ENCODE measurements at regions not wholly inside any gene's neighbourhood (a gene's known extent, or its start where the extent isn't known, plus 50 kb on each side); places are given as distances from the start of the nearest gene placed in this dataset.

DNA sequence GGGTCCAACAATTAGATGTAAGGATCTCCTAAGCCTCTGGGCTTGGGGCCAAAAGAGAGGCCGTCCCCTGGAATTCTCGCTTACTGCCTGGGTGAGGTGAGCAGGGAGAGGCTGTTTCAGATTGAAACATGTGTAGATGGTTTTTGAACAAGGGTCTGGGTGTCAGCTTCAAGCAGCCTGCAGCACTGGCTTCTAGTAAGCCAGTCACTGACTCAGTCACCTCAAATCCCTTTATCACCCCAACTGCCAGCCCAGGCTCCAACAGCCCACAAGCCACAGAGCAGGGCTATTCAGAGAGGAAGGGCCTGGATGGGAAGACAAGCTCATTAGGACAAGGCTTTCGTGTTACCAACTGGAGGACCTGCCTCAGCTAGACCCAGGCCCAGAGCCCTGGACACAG is 180.2 kb downstream of the CCT6B start:
- H3K27me3 ChIP-seq (replicated peaks), result no peaks in the 10 kb centered on the region
- no peaks in the 10 kb centered on the region for H3K36me3 ChIP-seq
- no peaks in the 10 kb centered on the region for H3K9me3 ChIP-seq (replicated peaks)
- no peak overlapping the region for H3K27ac ChIP-seq
- DNase-seq (ENCODE audit: low read depth in 1 of 2, low spot score in 2 of 2), result no peak
- no peaks in the 10 kb centered on the region for H3K4me1 ChIP-seq (replicated peaks)
- H3K4me3 ChIP-seq, result no peak overlapping the region

DNA sequence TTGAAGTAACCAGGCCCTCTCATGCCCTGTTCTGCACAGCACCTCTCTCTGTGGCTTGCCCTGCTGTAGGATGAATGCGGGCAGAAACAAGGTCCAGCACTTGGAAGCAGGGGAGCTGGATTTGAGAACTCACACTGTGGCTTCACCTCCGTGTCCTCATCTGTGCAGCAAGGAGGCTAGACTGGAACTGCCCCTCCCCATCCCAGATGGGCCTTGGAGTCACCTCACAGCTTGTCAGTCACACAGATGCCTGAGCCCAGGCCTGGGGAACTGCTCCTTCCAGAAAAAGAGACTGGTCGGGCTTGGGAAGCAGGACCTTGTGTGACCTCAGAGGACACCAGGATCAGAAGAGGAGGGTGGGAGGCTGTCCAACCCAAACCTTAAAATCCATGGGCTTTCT is 180.8 kb downstream of the CCT6B start:
- no peak for DNase-seq (ENCODE audit: low read depth in 1 of 2, low spot score in 2 of 2)
- no peak overlapping the region for H3K4me3 ChIP-seq
- H3K27ac ChIP-seq, result no peak overlapping the region
- no peaks in the 10 kb centered on the region for H3K27me3 ChIP-seq (replicated peaks)
- no peaks in the 10 kb centered on the region for H3K9me3 ChIP-seq (replicated peaks)
- no peaks in the 10 kb centered on the region for H3K4me1 ChIP-seq (replicated peaks)
- H3K36me3 ChIP-seq, result no peaks in the 10 kb centered on the region

DNA sequence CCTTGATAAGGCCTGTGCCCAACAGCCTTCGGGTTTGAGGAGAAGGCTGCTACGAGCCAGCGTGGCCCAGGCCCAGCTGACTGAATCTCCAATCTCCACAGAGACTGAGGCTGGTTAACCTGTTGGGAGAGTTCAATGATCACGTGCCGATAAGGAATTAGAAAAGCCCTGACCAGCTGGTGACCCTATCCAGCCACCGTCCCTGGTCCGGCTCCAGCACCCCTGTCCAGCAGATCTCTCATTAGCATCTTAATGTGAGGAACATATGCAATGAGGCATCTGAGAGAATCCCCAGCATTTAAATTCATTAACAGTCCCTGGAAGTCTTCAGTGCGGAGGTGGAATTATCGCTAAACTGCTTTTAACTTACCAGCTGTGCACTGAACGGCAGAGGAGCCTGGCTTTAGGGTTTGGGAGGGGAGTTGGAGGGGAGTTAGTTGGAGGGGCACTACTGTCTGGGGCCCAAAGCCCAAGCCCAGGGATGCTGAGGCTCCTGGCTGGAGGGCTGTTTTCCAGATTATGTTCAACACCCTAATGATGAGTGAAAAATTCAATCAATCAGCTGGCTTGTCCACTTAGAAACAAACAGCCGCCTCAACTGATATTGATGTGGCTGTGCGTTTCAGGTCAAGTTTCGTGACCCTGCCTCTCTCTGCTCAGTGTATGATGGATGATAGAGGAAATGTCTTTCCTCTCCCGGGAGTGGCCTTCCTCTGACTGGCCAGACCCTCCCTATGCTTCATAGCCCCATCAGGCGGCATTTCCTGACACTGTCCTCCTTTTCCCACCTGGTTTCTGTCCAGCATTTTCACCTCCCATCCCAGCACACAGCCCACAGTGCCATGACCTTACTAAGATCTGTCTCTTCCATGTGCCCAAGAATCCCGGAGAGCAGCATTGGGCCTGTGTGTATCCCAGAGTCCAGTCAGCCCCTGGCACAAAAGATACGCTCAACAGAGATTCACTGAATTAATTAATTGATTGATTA is 184.5 kb downstream of the CCT6B start:
- no peaks in the 10 kb centered on the region for H3K36me3 ChIP-seq
- no peaks in the 10 kb centered on the region for H3K4me1 ChIP-seq (replicated peaks)
- no peak overlapping the region for H3K27ac ChIP-seq
- DNase-seq (ENCODE audit: low read depth in 1 of 2, low spot score in 2 of 2), result no peak
- no peaks in the 10 kb centered on the region for H3K9me3 ChIP-seq (replicated peaks)
- H3K27me3 ChIP-seq (replicated peaks), result peaks cover 6% of the 10 kb centered on the region; the same call in 1 of the 2 replicates
- no peak overlapping the region for H3K4me3 ChIP-seq

DNA sequence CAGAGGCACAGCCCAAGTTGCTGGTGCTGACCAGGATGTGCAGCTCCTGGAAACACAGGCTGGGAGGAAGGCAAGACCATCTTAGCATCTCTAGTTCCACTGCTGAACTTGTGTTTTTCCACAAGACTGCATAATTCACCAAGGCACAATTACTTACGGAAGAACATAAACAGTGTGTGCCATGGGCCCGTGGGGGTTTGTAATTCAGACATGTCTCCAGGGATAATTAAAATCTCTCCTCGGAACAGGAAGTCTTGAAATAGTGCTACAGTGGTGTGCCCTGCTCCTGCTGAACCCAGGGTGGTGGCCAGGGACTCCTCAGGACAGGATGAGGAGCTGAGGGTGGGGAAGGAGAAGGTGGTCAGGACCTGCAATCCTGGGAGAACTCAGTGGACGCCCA is 188.2 kb downstream of the CCT6B start:
- peaks cover 12% of the 10 kb centered on the region; the same call in 1 of the 2 replicates for H3K27me3 ChIP-seq (replicated peaks)
- DNase-seq (ENCODE audit: low read depth in 1 of 2, low spot score in 2 of 2), result no peak
- no peaks in the 10 kb centered on the region for H3K9me3 ChIP-seq (replicated peaks)
- H3K4me1 ChIP-seq (replicated peaks), result no peaks in the 10 kb centered on the region
- H3K4me3 ChIP-seq, result no peak overlapping the region
- H3K27ac ChIP-seq, result no peak overlapping the region
- H3K36me3 ChIP-seq, result no peaks in the 10 kb centered on the region

DNA sequence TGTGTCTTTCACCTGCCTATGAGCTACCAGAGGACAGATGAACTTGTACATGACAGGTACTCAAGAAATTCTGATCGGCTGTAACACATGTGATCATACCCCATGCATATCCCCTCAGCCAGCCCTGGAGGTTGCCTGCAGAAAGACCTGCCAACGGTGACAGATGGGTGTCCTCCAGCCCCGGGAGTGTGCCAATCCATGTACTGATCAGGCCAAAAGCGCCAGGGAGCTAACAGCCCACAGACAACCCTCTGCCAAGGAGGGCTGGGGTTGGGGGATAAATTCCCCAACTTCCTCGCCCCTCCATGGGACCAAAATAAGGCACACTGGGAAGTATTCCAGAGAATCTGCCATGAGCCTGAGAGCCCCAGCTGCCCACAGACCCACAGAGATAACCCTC is 189.4 kb downstream of the CCT6B start:
- Histone ChIP-seq H3K36me3 (no peaks in the 10 kb centered on the region), H3K27me3 (replicated peaks) (peaks cover 12% of the 10 kb centered on the region; the same call in 1 of the 2 replicates), H3K4me3 (no peak overlapping the region), H3K27ac (no peak overlapping the region), H3K4me1 (replicated peaks) (no peaks in the 10 kb centered on the region), H3K9me3 (replicated peaks) (no peaks in the 10 kb centered on the region)
- DNase-seq (ENCODE audit: low read depth in 1 of 2, low spot score in 2 of 2), result no peak

DNA sequence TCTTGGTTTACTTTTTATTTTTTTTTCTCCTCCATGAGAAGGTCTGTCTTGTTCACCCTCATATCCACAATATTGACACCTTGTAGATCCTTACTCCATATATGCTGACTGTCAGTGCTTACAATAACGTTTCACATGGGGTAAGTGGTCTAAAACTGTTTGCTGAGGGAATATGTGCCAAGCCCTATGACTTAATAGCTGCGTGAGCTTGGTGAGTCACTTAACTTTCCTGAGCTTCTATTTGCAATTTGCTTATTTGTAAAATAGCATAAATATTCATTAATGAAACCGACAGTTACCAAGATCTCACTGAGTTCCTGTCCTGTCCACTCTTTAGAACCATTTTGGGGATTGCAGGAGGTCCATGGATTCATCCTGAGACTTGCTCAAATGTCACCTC is 190.7 kb downstream of the CCT6B start:
- H3K4me3 ChIP-seq, result no peak overlapping the region
- no peaks in the 10 kb centered on the region for H3K9me3 ChIP-seq (replicated peaks)
- H3K4me1 ChIP-seq (replicated peaks), result no peaks in the 10 kb centered on the region
- peaks cover 12% of the 10 kb centered on the region; the same call in 1 of the 2 replicates for H3K27me3 ChIP-seq (replicated peaks)
- H3K36me3 ChIP-seq, result no peaks in the 10 kb centered on the region
- no peak overlapping the region for H3K27ac ChIP-seq
- no peak for DNase-seq (ENCODE audit: low read depth in 1 of 2, low spot score in 2 of 2)

DNA sequence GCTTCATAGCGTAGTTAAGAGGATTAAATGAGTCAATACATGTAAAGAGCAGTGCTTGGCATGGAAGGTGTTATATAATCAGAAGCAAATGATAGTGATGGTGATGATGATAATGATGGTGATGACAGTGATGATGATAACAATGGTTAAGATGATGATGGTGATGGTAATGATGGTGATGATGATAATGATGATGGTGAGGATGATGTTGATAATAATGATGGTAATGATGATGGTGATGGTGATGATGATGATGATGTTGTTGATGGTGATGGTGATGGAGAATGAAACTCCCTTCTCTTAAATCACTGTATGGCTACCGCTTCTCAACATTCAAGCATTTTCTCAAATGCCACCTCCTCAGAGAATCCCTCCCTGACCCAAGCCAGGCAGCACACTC is 190.5 kb downstream of the TMEM132E start:
- Histone ChIP-seq H3K27ac (no peak overlapping the region), H3K4me3 (no peak overlapping the region), H3K9me3 (replicated peaks) (no peaks in the 10 kb centered on the region), H3K27me3 (replicated peaks) (peaks cover 12% of the 10 kb centered on the region; the same call in 1 of the 2 replicates), H3K36me3 (no peaks in the 10 kb centered on the region), H3K4me1 (replicated peaks) (no peaks in the 10 kb centered on the region)
- DNase-seq (ENCODE audit: low read depth in 1 of 2, low spot score in 2 of 2), result no peak

DNA sequence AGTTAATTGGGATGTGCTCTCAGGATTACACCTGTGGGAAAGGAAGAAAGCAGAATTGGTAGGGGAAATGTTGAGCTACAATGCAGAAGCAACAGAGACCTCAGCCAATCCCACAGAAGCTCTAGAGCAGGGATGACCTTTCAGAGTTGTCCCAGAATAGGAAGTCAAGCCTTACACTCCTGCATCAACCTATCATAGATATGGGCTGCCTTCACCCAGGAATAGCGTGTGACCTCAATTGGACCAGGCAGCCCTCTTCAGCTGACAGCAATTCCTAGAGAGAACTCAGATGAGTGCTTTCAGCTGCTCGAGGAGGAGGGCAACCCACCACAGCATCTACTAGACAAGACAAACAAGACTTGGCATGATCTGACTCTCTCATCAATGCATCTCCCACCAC is 189.7 kb downstream of the TMEM132E start:
- H3K36me3 ChIP-seq, result no peaks in the 10 kb centered on the region
- no peak overlapping the region for H3K4me3 ChIP-seq
- H3K4me1 ChIP-seq (replicated peaks), result no peaks in the 10 kb centered on the region
- no peaks in the 10 kb centered on the region for H3K9me3 ChIP-seq (replicated peaks)
- H3K27ac ChIP-seq, result no peak overlapping the region
- H3K27me3 ChIP-seq (replicated peaks), result peaks cover 12% of the 10 kb centered on the region; the same call in 1 of the 2 replicates
- DNase-seq (ENCODE audit: low read depth in 1 of 2, low spot score in 2 of 2), result no peak

DNA sequence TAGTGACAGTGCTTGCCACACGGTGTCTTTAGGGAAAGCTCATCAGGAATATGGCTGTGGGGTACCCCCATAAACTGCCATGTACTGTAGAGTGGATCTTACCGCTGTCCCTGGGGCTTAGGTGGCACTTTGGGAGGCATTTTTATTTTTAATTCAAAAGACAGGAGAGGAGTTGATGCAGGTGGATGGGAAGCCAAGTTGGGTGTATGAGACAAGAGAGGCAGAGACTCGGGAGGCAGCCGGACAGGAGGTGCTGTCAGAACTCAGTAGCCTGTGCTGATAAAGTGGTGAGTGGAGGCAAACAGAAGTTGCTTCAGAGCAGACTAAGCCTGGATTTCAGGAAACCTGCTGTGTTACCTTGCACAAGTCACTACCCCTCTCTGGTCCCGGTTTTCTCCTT is 185.9 kb downstream of the TMEM132E start:
- Histone ChIP-seq H3K4me3 (no peak overlapping the region), H3K9me3 (replicated peaks) (no peaks in the 10 kb centered on the region), H3K27me3 (replicated peaks) (no peaks in the 10 kb centered on the region; the same call in 1 of the 2 replicates), H3K36me3 (no peaks in the 10 kb centered on the region), H3K4me1 (replicated peaks) (no peaks in the 10 kb centered on the region), H3K27ac (no peak overlapping the region)
- no peak for DNase-seq (ENCODE audit: low read depth in 1 of 2, low spot score in 2 of 2)

DNA sequence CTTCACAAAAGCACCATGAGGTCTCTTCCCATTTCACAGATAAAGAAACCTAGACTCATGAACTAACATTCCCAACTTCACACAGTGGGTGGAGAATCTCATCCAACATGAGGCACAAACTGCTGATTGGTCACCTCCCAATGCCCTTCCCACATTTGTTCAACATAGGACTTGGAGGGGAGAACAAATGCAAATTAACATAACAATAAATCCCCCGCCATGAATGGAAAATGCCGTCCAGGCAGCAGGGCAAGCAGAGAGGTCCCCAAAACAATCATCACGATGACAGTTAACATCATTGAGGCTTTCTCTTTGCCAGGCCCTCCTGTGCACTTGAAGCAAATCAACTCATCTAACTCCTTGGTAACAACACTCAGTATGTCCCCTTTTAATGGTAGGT is 185.3 kb downstream of the TMEM132E start:
- H3K27ac ChIP-seq, result no peak overlapping the region
- no peak for DNase-seq (ENCODE audit: low read depth in 1 of 2, low spot score in 2 of 2)
- H3K9me3 ChIP-seq (replicated peaks), result no peaks in the 10 kb centered on the region
- H3K4me1 ChIP-seq (replicated peaks), result no peaks in the 10 kb centered on the region
- H3K27me3 ChIP-seq (replicated peaks), result no peaks in the 10 kb centered on the region; the same call in 1 of the 2 replicates
- H3K36me3 ChIP-seq, result no peaks in the 10 kb centered on the region
- no peak overlapping the region for H3K4me3 ChIP-seq

DNA sequence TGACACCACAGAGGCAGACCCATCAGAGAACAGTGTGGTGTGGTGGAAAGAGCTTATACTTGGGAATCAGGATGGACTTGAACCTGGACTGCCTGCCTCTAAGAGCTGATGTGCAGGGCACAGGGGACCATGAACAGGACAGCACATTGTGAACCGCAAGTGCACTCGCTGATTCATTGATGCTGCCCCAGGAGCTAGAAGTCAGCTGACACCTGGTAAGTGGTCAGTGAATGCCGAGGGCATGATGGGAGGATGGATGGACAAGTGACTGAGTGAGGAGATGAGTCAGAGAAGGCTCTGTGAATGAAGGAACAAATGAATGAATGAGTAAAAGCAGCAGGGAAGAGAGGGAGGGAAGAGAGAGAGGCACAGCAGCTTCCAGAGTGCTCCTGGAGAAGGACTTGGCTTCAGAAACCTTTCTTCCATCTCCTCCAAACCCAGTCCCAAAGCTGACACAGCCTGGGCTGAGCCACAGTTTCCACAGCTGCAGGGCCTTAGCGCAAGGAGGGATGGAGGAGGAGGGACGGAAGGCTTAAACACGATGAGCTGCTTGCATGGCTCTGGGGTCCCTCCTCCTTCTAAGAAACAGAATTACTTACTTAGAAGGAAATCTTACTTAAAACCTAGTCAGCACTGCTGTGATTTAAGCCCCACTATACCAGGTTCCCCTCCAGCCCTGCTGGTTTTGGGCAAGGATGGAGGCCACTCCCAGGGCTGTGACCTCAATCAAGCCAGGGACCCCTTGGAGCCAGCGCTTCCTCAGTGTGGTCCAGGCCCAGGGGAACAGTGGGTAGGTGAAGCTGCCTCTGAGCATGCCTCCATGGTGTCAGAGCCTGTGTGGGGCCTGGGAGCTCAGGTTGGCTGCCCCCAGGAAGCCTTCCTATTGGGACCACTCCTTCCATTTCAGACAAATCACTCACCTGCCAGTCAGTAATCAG is 184.6 kb downstream of the TMEM132E start:
- no peak for DNase-seq (ENCODE audit: low read depth in 1 of 2, low spot score in 2 of 2)
- Histone ChIP-seq H3K4me3 (no peak overlapping the region), H3K9me3 (replicated peaks) (no peaks in the 10 kb centered on the region)

DNA sequence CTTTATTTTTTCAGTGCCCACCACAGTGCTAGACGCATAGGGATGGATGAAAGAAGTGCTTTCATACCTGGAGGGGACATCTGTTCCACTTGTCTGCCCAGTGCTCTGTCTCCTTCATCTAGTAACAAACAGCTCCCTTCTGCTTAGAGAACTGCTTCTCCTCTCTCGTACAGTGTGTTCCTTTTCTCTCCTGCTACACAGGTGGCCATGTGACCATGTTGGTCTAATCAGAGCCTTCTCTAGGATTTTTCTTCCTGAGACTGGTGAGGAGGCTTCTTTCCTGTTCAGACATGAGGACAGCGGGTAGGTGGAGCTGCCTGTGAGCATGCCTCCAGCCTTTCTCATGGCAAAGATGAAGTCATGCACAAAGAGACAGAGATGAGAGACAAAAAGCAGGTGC is 182.7 kb downstream of the TMEM132E start:
- no peak for DNase-seq (ENCODE audit: low read depth in 1 of 2, low spot score in 2 of 2)
- Histone ChIP-seq H3K36me3 (no peaks in the 10 kb centered on the region), H3K9me3 (replicated peaks) (no peaks in the 10 kb centered on the region), H3K27ac (no peak overlapping the region), H3K4me1 (replicated peaks) (no peaks in the 10 kb centered on the region), H3K4me3 (no peak overlapping the region), H3K27me3 (replicated peaks) (no peaks in the 10 kb centered on the region)

More for the DNA sequence above, 184.6 kb downstream of the TMEM132E start:
- H3K27ac ChIP-seq, result no peak overlapping the region
- H3K4me1 ChIP-seq (replicated peaks), result no peaks in the 10 kb centered on the region
- H3K27me3 ChIP-seq (replicated peaks), result no peaks in the 10 kb centered on the region; the same call in 1 of the 2 replicates
- H3K36me3 ChIP-seq, result no peaks in the 10 kb centered on the region

DNA sequence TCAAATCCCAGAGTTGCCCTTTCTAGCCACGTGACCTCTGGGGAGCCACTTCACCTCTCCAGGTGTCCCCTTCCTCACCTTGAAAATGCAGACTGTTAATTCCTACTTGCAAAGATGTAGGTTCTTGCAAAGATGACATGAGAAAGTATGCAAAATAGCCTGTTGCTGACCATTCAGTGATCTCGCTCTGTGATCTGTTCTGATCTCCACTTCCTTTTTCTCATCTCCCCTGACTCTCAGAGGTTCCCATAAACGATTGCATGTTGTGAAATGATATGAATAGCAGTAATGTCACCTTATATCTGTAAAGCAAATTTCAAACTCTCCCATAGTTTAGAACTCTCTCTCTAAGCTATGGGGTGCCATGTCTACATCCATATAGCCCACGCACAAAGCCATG is 182.3 kb downstream of the TMEM132E start:
- no peaks in the 10 kb centered on the region for H3K27me3 ChIP-seq (replicated peaks)
- no peaks in the 10 kb centered on the region for H3K9me3 ChIP-seq (replicated peaks)
- no peak overlapping the region for H3K4me3 ChIP-seq
- no peaks in the 10 kb centered on the region for H3K36me3 ChIP-seq
- H3K4me1 ChIP-seq (replicated peaks), result no peaks in the 10 kb centered on the region
- no peak for DNase-seq (ENCODE audit: low read depth in 1 of 2, low spot score in 2 of 2)
- no peak overlapping the region for H3K27ac ChIP-seq

Measured in SJSA1 (cell line).